Astrocyte (in vitro differentiated cells and primary cell): ENCODE measurements at regions not wholly inside any gene's neighbourhood (a gene's known extent, or its start where the extent isn't known, plus 50 kb on each side); places are given as distances from the start of the nearest gene placed in this dataset.

Experiments
- CTCF ChIP-seq: IDR thresholded peaks from 2 replicates; pipeline ENCODE4 v1.5.1; 2011; ENCODE audit warnings: low read depth, mild to moderate bottlenecking, inconsistent platforms, low read length, moderate library complexity; ENCODE audit not compliant: insufficient read depth
- EZH2 ChIP-seq: IDR thresholded peaks from 2 replicates; pipeline ENCODE4 v1.6.1; 2012; ENCODE audit warnings: mild to moderate bottlenecking, low read length, inconsistent platforms; ENCODE audit not compliant: insufficient read depth

GRCh38 chr22:48515571-48516200, 1312.0 kb downstream of the BRD1 start:
- TF ChIP-seq CTCF = no peak
- TF ChIP-seq EZH2 = no peak
